Caki2 (cell line): ENCODE measurements at regions not wholly inside any gene's neighbourhood (a gene's known extent, or its start where the extent isn't known, plus 50 kb on each side); places are given as distances from the start of the nearest gene placed in this dataset.
A peak's percentile ranks its signal among the peaks of the same experiment; 100 is the strongest.

Source experiments
- DNase-seq: peaks from one replicate; pipeline ENCODE4 v3.0.0-alpha.2; 2015; ENCODE audit warnings: low read depth
- in situ Hi-C: cut with HindIII; loops from 2 replicates; pipeline ENCODE4 v1.10.0; 2016; ENCODE audit warnings: low sequenced_read_pairs, low pct_unique_long_range_greater_than_20kb, mixed read lengths

- DNase-seq = no peak
- in situ Hi-C loops = no loop called here
Observed at GRCh38 chr2:153138651-153139375, 339.7 kb downstream of the RPRM start.

DNA sequence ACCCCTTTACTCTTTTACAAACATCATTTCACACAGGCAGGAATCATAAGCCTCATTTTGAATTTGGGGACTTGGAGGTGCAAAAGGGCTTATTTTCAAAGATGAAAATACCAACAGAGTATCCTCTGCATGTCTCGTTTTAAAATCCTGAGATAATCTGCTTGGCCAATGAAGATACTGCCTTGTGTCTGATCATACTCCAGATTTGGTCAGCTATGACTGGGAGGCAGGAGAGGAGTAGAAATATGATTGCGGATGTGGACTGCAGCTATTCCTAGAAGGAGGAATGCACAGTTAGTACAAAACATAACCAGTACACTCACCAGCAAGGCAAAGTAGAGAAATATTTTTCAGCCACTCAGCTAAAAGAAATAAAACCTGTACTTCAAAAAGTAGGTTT, 342.3 kb downstream of the RPRM start:
- in situ Hi-C loops = no loop called here
- DNase-seq = no peak

- in situ Hi-C loops = no loop called here
- DNase-seq = no peak
Observed at GRCh38 chr2:153134725-153135124, 343.8 kb downstream of the RPRM start.

- in situ Hi-C loops = no loop called here
- no peak for DNase-seq
Observed at GRCh38 chr2:153133716-153134115, 344.8 kb downstream of the RPRM start.

DNA sequence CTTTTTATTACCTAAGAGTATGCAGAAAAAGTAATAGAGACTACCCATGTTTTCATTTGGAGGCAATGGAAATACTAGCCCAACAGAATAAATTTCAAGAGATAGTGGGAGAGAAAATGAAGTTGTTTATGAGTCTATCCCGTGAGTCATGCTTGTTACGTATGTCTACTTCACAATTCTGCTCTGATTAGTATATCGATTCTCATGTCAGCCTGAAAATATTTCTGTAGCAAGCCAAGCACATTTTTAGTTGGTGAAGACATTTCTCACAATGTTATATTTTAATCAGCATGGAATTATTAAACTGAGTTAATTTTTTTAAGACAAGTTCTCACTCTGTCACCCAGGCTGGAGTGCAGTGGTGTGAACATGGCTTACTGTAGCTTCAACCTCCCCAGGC, 346.1 kb downstream of the RPRM start:
- DNase-seq = no peak
- in situ Hi-C loops = no loop called here

DNA sequence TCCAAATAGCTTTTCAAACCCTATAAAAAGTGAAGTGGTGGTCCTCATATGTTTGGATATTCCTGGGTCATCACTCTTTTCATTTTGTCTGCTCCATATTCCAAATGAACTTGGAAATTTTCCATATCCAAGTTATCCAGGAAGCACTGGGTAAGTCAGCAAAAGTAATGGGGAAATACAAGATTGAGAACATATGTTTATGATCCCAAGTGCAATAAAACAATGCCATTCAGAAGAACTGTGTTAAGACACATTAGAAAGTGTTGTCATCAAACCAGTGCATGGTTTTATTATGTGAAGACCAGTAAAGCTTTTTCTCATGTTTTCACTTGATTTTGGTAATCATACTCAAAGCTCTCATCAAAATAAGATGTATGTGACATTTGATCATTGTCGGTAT, 363.4 kb downstream of the RPRM start:
- DNase-seq = no peak
- in situ Hi-C loops = no loop called here

DNA sequence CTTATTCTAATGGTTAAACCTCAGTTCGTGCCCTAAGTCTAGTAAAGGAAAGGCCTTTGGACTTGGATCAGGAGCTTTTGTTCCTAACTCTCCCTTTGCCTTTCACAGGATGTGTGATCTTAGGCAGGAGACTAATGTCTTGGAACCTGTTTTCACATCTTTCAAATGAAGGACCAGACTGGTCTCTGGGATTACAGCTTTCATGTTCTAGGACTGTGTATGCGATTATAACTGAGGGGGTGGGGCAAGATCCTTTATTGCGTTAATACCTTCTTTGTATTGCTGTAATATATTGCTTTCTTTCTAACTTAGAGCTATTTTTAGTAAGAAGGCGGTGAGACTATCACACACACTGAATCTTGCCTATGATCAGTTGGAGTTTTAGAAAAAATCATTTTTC, 368.1 kb downstream of the RPRM start:
- no peak for DNase-seq
- in situ Hi-C loops = no loop called here

- in situ Hi-C loops = no loop called here
- no peak for DNase-seq
Observed at GRCh38 chr2:153109793-153110192, 368.8 kb downstream of the RPRM start.

- no peak for DNase-seq
- in situ Hi-C loops = no loop called here
Observed at GRCh38 chr2:153106802-153107477, 371.6 kb downstream of the RPRM start.

DNA sequence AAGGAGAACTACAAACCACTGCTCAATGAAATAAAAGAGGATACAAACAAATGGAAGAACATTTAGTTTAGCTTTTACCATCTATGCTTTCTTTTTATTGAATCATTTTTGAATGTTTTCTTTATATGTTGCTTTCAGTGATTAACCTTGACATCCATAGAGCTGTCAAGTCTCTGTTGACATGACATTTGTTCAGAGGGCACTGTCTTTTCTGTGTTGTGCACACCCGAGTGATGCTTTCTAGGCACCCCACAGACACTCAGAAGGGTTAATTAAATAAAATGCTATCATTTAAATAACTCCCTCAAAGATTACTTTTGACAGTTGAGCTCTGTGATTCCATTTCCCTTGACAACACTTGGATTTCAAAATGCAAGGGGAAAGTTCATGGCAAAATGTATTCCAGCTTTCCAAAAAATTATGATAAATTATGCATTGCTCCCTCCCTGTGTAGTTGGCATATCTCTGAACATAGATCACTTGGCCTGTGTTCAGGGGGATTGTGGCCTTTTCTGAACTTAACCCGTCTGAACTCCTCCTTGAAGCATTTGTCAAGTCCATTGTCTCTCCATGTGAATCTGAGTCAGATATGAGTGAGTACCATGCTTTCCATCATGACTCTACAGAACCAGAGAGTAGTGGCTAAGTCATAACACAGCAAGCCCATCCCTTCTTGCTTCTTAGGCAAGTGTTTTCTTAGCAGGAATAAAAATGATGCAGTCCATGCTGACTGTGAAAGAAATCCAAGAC, 372.6 kb downstream of the RPRM start:
- in situ Hi-C loops = no loop called here
- DNase-seq = peak; percentile 10

DNA sequence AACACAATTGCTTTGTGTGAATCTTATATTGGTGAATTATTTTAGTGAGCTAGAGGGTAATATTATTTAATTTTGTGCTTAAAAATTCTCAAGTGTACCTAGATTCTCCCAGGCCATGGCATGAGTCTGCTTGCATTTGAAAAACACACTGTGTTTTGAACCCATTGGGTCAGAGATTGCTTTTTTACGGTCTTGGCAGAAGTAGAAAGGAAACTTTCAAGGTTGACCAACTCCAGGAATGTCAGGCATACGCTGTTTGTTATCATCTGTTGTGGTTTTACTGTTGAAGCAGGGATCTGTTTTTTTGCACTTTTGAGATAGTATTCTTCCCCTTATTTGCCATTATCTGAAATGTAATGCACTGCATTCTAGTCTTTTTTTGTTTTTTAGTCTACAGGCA, 377.4 kb downstream of the RPRM start:
- in situ Hi-C loops = no loop called here
- DNase-seq = peak; percentile 74

DNA sequence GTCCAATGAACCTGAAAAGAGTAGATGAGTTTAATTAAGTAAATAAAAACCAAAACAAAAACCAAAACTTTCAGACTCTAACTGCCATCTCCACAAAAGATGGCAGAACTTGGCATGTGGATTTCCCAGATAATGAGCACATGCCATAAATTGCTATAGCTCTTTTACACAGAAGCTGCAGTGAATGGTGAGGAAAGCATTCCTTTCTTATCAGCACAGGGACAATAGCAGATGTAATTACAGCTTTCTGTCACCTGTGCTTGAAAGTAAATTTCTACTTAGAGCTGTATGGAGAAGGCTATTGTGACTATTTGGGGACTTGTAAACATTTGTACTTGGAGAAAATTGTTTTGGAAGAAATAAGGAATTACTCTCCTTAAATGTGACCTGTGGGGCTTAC, 378.4 kb downstream of the RPRM start:
- DNase-seq = no peak
- in situ Hi-C loops = no loop called here

- in situ Hi-C loops = no loop called here
- no peak for DNase-seq
Observed at GRCh38 chr2:153098073-153098472, 379.7 kb downstream of the ARL6IP6 start.

DNA sequence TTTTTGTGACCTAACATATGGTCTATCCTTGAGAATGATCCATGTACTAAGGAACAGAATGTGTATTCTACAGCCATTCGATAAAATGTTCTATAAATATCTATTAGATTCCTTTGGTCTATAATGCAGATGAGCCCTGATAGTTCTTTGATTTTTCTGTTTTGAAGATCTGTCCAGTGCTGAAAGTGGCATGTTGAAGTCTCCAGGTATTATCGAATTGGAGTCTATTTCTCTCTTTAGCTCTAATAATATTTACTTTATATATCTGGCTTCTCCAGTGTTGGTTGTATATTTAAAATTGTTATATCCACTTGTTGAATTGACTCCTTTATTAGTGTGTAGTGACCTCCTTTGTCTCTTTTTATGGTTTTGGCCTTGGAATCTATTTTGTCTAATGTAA, 377.9 kb downstream of the ARL6IP6 start:
- DNase-seq = no peak
- in situ Hi-C loops = no loop called here

GRCh38 chr2:153091344-153091743, 372.9 kb downstream of the ARL6IP6 start:
- in situ Hi-C loops = no loop called here
- DNase-seq = no peak

DNA sequence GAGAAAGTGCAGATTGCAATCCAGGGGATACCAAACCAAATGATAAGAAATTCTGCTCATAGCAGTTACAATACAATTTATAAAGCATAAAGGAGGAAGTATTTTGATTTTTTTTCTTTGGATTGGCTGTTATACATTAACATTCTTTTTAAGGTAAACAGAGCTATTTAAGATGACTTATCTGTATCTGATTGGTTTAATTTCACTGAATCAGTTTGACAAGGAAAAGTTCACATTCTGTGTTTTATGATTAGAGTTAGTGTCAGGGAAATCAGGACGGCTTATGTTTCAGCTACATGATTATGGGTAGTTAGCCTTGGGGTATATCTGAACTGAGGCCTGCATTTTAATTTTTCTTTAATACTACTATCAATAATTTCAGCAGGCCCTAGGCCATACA, 360.9 kb downstream of the ARL6IP6 start:
- in situ Hi-C loops = no loop called here
- no peak for DNase-seq

DNA sequence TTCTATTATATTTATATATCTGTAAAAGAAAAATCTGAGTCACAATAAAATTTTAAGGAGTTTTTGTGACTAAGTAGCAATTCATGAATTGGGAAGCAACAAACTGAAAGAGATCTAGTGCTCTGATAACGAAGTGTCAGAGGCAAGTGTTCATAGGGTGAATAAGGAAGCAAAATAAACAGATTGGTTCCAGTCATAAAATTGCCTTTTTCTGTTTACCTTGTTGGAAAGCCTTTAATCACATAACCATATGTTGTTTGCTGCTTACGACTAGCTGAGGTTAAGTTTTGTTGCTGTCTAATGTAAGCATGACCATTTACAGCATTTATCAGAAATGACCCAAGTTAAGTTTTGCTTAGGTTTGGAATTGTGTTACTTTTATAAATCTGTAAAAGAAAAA, 358.9 kb downstream of the ARL6IP6 start:
- DNase-seq = no peak
- in situ Hi-C loops = no loop called here

DNA sequence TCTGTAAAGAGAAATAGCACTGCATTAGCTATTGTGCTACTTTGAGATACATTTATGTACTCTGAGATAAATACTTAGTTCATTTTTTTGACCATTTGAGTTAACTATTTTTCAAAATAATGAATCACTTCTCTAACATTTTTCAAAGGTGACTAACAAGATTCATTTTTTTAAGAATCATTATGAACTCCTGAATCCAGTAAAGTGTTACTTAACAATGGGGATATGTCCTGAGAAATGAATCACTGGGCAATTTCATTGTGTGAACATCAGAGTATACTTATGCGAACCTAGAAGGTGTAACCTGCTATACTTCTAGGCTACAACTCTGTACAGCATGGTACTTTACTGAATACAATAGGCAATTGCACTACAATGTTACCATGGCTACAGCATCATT, 355.8 kb downstream of the ARL6IP6 start:
- in situ Hi-C loops = no loop called here
- peak; percentile 21 for DNase-seq

- in situ Hi-C loops = no loop called here
- DNase-seq = no peak
Observed at GRCh38 chr2:153072813-153073212, 354.4 kb downstream of the ARL6IP6 start.
